HCT116 (cell line): ENCODE measurements at regions not wholly inside any gene's neighbourhood (a gene's known extent, or its start where the extent isn't known, plus 50 kb on each side); places are given as distances from the start of the nearest gene placed in this dataset.

Experiments used
- ATAC-seq: fragments of 200-7000 bp; cut with Tn5 transposase; 2 replicates; pipeline ENCODE4 v1.9.1; 2020; ENCODE audit warnings: mild to moderate bottlenecking, moderate library complexity
- BruUV-seq: library from RNA; stranded (reverse); fragments of 400-500 nt; replicated peaks from 2 replicates; lab custom pipeline; 2021; lab: Mats Ljungman, UMichigan
- CTCF ChIA-PET: fragments of 300-600 bp; sonication (Branson Sonifier 250); formaldehyde crosslinking; loops from one replicate; lab custom pipeline; 2021; ENCODE audit warnings: antibody characterized with exemption; lab: Charles Lee
- POLR2A ChIA-PET: fragments of 300-600, 350-600 bp; sonication (Branson Sonifier 250); formaldehyde crosslinking; loops from one replicate; lab custom pipeline; 2021; ENCODE audit warnings: antibody characterized with exemption; lab: Charles Lee
- RAD21 ChIA-PET, 2 experiments: fragments of 300-600 bp; sonication (Branson Sonifier 250); formaldehyde crosslinking; loops; one replicate each; lab custom pipeline; 2023; ENCODE audit warnings: low total read pairs in 2 of 2; ENCODE audit not compliant: uncharacterized antibody in 2 of 2, unreplicated experiment in 2 of 2, low non-redundant PET in 1 of 2; lab: Charles Lee
- DNase-seq: peaks from one replicate; pipeline ENCODE4 v3.0.0-alpha.2; 2010; ENCODE audit warnings: low read depth, low spot score
- H2AFZ ChIP-seq: fragments of 200-600 bp; shearing (Covaris generic), sonication (generic); 2 replicates; pipeline ENCODE4 v1.6.1; 2017; ENCODE audit warnings: low read depth, mixed run types, mixed read lengths, antibody characterized with exemption, low read length; ENCODE audit not compliant: poor library complexity, severe bottlenecking
- H3K27ac ChIP-seq: 2 replicates; pipeline ENCODE4 v1.5.1; 2012; ENCODE audit warnings: low read depth, low read length
- H3K27me3 ChIP-seq: fragments of 200-600 bp; sonication (generic); 2 replicates; pipeline ENCODE4 v1.6.1; 2016; ENCODE audit warnings: mixed run types, low read length, mixed read lengths; ENCODE audit not compliant: insufficient read depth
- H3K36me3 ChIP-seq, 2 experiments: fragments of 200-500 bp in 1 of 2; fragments of 200-600 bp in 1 of 2; sonication (Bioruptor generic) in 1 of 2; sonication (generic) in 1 of 2; 2 replicates each; pipeline versions ENCODE4 v1.5.1 to v1.6.1; 2014 to 2016; ENCODE audit warnings: low read length in 2 of 2, inconsistent platforms in 1 of 2, mixed read lengths in 1 of 2, mixed run types in 1 of 2; ENCODE audit not compliant: insufficient read depth in 2 of 2, control insufficient read depth in 1 of 2
- H3K4me1 ChIP-seq, 2 experiments: fragments of 200-600 bp in 1 of 2; sonication (generic) in 1 of 2; 2 replicates each; pipeline versions ENCODE4 v1.5.1 to v1.6.1; 2012 to 2017; ENCODE audit warnings: low read length in 2 of 2, inconsistent platforms in 1 of 2, mild to moderate bottlenecking in 1 of 2, mixed read lengths in 1 of 2, mixed run types in 1 of 2, moderate library complexity in 1 of 2; ENCODE audit not compliant: insufficient read depth in 2 of 2, control insufficient read depth in 1 of 2
- H3K4me2 ChIP-seq: fragments of 200-600 bp; sonication (generic); 2 replicates; pipeline ENCODE4 v1.6.1; 2017; ENCODE audit warnings: mixed run types, low read length, mixed read lengths
- H3K4me3 ChIP-seq, 2 experiments: fragments of 200-600 bp in 1 of 2; sonication (generic) in 1 of 2; replicated peaks in 1 of 2; 2 replicates each; pipeline ENCODE4 v1.5.1; 2011 to 2016; ENCODE audit warnings: low read length in 2 of 2, control low read depth in 1 of 2, low read depth in 1 of 2, mild to moderate bottlenecking in 1 of 2, mixed read lengths in 1 of 2, mixed run types in 1 of 2
- H3K79me2 ChIP-seq: fragments of 200-600 bp; sonication (generic); 2 replicates; pipeline ENCODE4 v1.6.1; 2017; ENCODE audit warnings: mild to moderate bottlenecking, mixed run types, low read length, moderate library complexity, mixed read lengths; ENCODE audit not compliant: insufficient read depth
- H3K9ac ChIP-seq: fragments of 200-600 bp; sonication (generic); 2 replicates; pipeline ENCODE4 v1.6.1; 2016; ENCODE audit warnings: low read length, mixed read lengths
- H3K9me2 ChIP-seq: fragments of 200-600 bp; sonication (generic), shearing (Covaris generic); 2 replicates; pipeline ENCODE4 v1.6.1; 2017; ENCODE audit warnings: mixed run types, mild to moderate bottlenecking, moderate library complexity; ENCODE audit not compliant: insufficient read depth
- H3K9me3 ChIP-seq, 2 experiments: fragments of 200-500 bp in 1 of 2; fragments of 200-600 bp in 1 of 2; sonication (Bioruptor generic) in 1 of 2; sonication (generic) in 1 of 2; 2 replicates each; pipeline ENCODE4 v1.6.1; 2014 to 2017; ENCODE audit warnings: low read length in 2 of 2, mixed read lengths in 2 of 2, inconsistent platforms in 1 of 2, low read depth in 1 of 2, mild to moderate bottlenecking in 1 of 2, mixed run types in 1 of 2, moderate library complexity in 1 of 2; ENCODE audit not compliant: control insufficient read depth in 1 of 2, insufficient read depth in 1 of 2
- H4K20me1 ChIP-seq: fragments of 200-600 bp; sonication (generic), shearing (Covaris generic); 2 replicates; pipeline ENCODE4 v1.6.1; 2017; ENCODE audit warnings: mixed run types, mild to moderate bottlenecking, moderate library complexity; ENCODE audit not compliant: insufficient read depth
- CBX3 ChIP-seq: IDR thresholded peaks from 2 replicates; pipeline ENCODE4 v1.6.1; 2012; ENCODE audit warnings: low read depth
- EGR1 ChIP-seq: IDR thresholded peaks from 2 replicates; pipeline ENCODE4 v1.6.1; 2012; ENCODE audit warnings: low read depth
- EZH2phosphoT487 ChIP-seq: fragments of 200-600 bp; IDR thresholded peaks from 2 replicates; pipeline ENCODE4 v1.6.1; 2018; ENCODE audit warnings: antibody characterized with exemption, borderline replicate concordance
- POLR2AphosphoS5 ChIP-seq: IDR thresholded peaks from 2 replicates; pipeline ENCODE4 v1.6.1; 2011; ENCODE audit warnings: mild to moderate bottlenecking, low read depth, low read length, moderate library complexity
- SIN3A ChIP-seq: IDR thresholded peaks from 2 replicates; pipeline ENCODE4 v1.6.1; 2012; ENCODE audit warnings: low read depth
- ZFX ChIP-seq: fragments of 450-650 bp; IDR thresholded peaks from 2 replicates; pipeline ENCODE4 v1.6.1; 2017
- ZNF274 ChIP-seq: fragments of 200-500 bp; sonication (Bioruptor generic); IDR thresholded peaks from 2 replicates; pipeline ENCODE4 v1.6.1; 2014; ENCODE audit warnings: mild to moderate bottlenecking, low read depth, low read length, inconsistent platforms
- intact Hi-C: fragments of 100-400 bp; cut with micrococcal nuclease; formaldehyde crosslinking; loops from 2 replicates; pipeline ENCODE4 v1.10.0; 2022
- TF ChIP-seq, protein P1 (sequence below), 3 experiments: fragments of 200-600 bp in 1 of 3; sonication (generic) in 1 of 3; IDR thresholded peaks in 2 of 3; conservative IDR thresholded peaks in 1 of 3; 2 replicates each; pipeline ENCODE4 v1.5.1; 2012 to 2017; ENCODE audit warnings: low read depth in 2 of 3, low read length in 2 of 3, antibody characterized with exemption in 1 of 3, borderline replicate concordance in 1 of 3, control low read depth in 1 of 3, mild to moderate bottlenecking in 1 of 3, mixed read lengths in 1 of 3, mixed run types in 1 of 3, moderate library complexity in 1 of 3; ENCODE audit not compliant: insufficient read depth in 1 of 3
- TF ChIP-seq, protein P2 (sequence below): IDR thresholded peaks from 2 replicates; pipeline ENCODE4 v1.6.1; 2012
- TF ChIP-seq, protein P3 (sequence below): IDR thresholded peaks from 2 replicates; pipeline ENCODE4 v1.6.1; 2012; ENCODE audit warnings: low read depth

DNA sequence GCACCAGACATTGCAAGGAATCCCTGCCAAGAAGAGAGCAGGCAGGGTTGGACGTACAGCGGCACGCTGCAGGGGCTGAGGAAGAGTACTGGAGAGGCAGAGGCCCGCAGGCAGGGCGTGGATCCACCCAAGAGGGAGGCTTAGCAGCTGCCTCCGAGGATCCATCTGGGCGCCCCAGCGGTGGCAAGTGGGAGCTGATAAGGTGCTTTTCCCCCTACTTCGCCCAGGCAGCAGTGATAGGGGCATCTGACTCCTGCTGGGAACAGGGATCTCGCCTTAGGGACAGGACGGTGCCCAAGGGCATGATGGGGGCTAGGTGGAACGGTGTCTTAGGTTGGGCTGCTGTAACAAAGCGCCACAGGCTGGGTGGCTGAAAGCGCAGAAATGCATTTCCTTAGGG is 67.4 kb upstream of the HS6ST1 start:
- ATAC-seq (no peak), DNase-seq (no peak)
- H3K9me2 ChIP-seq = no peaks in the 10 kb centered on the region
- RAD21 ChIA-PET = no interaction called here
- no peaks in the 10 kb centered on the region for H3K79me2 ChIP-seq
- no peaks in the 10 kb centered on the region for H3K36me3 ChIP-seq
- no peaks in the 10 kb centered on the region for H3K27me3 ChIP-seq
- TF ChIP-seq EGR1 = no peak
- no peak for TF ChIP-seq SIN3A
- no peak for TF ChIP-seq POLR2AphosphoS5
- TF ChIP-seq, protein P1, sequence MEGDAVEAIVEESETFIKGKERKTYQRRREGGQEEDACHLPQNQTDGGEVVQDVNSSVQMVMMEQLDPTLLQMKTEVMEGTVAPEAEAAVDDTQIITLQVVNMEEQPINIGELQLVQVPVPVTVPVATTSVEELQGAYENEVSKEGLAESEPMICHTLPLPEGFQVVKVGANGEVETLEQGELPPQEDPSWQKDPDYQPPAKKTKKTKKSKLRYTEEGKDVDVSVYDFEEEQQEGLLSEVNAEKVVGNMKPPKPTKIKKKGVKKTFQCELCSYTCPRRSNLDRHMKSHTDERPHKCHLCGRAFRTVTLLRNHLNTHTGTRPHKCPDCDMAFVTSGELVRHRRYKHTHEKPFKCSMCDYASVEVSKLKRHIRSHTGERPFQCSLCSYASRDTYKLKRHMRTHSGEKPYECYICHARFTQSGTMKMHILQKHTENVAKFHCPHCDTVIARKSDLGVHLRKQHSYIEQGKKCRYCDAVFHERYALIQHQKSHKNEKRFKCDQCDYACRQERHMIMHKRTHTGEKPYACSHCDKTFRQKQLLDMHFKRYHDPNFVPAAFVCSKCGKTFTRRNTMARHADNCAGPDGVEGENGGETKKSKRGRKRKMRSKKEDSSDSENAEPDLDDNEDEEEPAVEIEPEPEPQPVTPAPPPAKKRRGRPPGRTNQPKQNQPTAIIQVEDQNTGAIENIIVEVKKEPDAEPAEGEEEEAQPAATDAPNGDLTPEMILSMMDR (IDR thresholded peaks at IDR 0.05 in 2 of 3, conservative IDR thresholded peaks at IDR 0.05 in 1 of 3; ENCODE audit: borderline replicate concordance in 1 of 3, insufficient read depth in 1 of 3, low read depth in 2 of 3, low read length in 2 of 3) = no peak
- no peak for TF ChIP-seq CBX3
- no peak for TF ChIP-seq ZFX
- TF ChIP-seq, protein P2, sequence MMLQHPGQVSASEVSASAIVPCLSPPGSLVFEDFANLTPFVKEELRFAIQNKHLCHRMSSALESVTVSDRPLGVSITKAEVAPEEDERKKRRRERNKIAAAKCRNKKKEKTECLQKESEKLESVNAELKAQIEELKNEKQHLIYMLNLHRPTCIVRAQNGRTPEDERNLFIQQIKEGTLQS = no peak
- TF ChIP-seq ZNF274 = no peak
- no peak for TF ChIP-seq EZH2phosphoT487
- TF ChIP-seq, protein P3, sequence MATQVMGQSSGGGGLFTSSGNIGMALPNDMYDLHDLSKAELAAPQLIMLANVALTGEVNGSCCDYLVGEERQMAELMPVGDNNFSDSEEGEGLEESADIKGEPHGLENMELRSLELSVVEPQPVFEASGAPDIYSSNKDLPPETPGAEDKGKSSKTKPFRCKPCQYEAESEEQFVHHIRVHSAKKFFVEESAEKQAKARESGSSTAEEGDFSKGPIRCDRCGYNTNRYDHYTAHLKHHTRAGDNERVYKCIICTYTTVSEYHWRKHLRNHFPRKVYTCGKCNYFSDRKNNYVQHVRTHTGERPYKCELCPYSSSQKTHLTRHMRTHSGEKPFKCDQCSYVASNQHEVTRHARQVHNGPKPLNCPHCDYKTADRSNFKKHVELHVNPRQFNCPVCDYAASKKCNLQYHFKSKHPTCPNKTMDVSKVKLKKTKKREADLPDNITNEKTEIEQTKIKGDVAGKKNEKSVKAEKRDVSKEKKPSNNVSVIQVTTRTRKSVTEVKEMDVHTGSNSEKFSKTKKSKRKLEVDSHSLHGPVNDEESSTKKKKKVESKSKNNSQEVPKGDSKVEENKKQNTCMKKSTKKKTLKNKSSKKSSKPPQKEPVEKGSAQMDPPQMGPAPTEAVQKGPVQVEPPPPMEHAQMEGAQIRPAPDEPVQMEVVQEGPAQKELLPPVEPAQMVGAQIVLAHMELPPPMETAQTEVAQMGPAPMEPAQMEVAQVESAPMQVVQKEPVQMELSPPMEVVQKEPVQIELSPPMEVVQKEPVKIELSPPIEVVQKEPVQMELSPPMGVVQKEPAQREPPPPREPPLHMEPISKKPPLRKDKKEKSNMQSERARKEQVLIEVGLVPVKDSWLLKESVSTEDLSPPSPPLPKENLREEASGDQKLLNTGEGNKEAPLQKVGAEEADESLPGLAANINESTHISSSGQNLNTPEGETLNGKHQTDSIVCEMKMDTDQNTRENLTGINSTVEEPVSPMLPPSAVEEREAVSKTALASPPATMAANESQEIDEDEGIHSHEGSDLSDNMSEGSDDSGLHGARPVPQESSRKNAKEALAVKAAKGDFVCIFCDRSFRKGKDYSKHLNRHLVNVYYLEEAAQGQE = no peak
- CTCF ChIA-PET = no interaction called here
- H3K4me2 ChIP-seq = no peak overlapping the region
- no peaks in the 10 kb centered on the region for H3K9me3 ChIP-seq
- H4K20me1 ChIP-seq = no peaks in the 10 kb centered on the region
- no TSS peak for BruUV-seq
- H3K4me1 ChIP-seq = no peaks in the 10 kb centered on the region
- H2AFZ ChIP-seq = no peak overlapping the region
- no peak overlapping the region for H3K27ac ChIP-seq
- no peak overlapping the region for H3K9ac ChIP-seq
- intact Hi-C loops = no loop called here
- POLR2A ChIA-PET = no interaction called here
- no peak overlapping the region for H3K4me3 ChIP-seq
